Heart right ventricle (tissue), 16 donors: ENCODE measurements at regions not wholly inside any gene's neighbourhood (a gene's known extent, or its start where the extent isn't known, plus 50 kb on each side); places are given as distances from the start of the nearest gene placed in this dataset.

ENCODE experiments used
- ATAC-seq, 8 donors: fragments of 200-7000 bp; cut with Tn5 transposase; one replicate each; pipeline ENCODE4 v1.9.1; 2020; ENCODE audit warnings: mild to moderate bottlenecking in 8 of 8, moderate library complexity in 8 of 8, moderate number of reproducible peaks in 1 of 8
- DNase-seq, 2 donors: peaks; one replicate each; pipeline ENCODE4 v3.0.0-alpha.2; 2020
- H3K27ac ChIP-seq, 10 donors: fragments of 200-600 bp; sonication (generic) in 2 of 10; one replicate each; pipeline versions ENCODE4 v1.5.0 to v1.8.0; 2020 to 2022; ENCODE audit warnings: mild to moderate bottlenecking in 3 of 10
- H3K27me3 ChIP-seq, 7 donors: fragments of 200-600 bp; one replicate each; pipeline ENCODE4 v1.8.0; 2021 to 2022; ENCODE audit warnings: mild to moderate bottlenecking in 2 of 7
- H3K36me3 ChIP-seq, 9 donors: fragments of 200-600 bp; sonication (generic) in 1 of 9; one replicate each; pipeline versions ENCODE4 v1.5.0 to v1.8.0; 2020 to 2022; ENCODE audit warnings: mild to moderate bottlenecking in 2 of 9
- H3K4me1 ChIP-seq, 9 donors: fragments of 200-600 bp; sonication (generic) in 1 of 9; one replicate each; pipeline versions ENCODE4 v1.5.0 to v1.8.0; 2020 to 2022; ENCODE audit warnings: mild to moderate bottlenecking in 4 of 9
- H3K4me3 ChIP-seq, 10 donors: fragments of 200-600 bp; sonication (generic) in 2 of 10; one replicate each; pipeline versions ENCODE4 v1.5.0 to v1.8.0; 2020 to 2022; ENCODE audit warnings: mild to moderate bottlenecking in 7 of 10, moderate library complexity in 2 of 10
- H3K9me3 ChIP-seq, 11 donors: fragments of 200-600 bp in 10 of 11; sonication (generic) in 2 of 11; one replicate each; pipeline versions ENCODE4 v1.5.0 to v1.8.0; 2013 to 2022; ENCODE audit warnings: mild to moderate bottlenecking in 2 of 11, control low read depth in 1 of 11, moderate library complexity in 1 of 11
- WGBS, 2 donors: extraction: QIAGEN DNeasy Blood & Tissue Kit; methylation state at CpG; one replicate each; pipeline ENCODE4 v1.1.7; 2013; ENCODE audit warnings: inconsistent platforms in 1 of 2; 5-methylcytosine and 5-hydroxymethylcytosine counted together
- intact Hi-C, 10 donors: fragments of 100-400 bp; cut with DNase I; formaldehyde crosslinking; loops; one replicate each; pipeline versions ENCODE4 v1.11.1 to v1.14.2; 2022
- TF ChIP-seq, protein P1 (sequence below), 9 donors: fragments of 200-600 bp; sonication (generic) in 2 of 9; IDR thresholded peaks; one replicate each; pipeline versions ENCODE4 v1.5.0 to v1.8.0; 2021 to 2022; ENCODE audit warnings: antibody characterized with exemption in 9 of 9, mild to moderate bottlenecking in 5 of 9, moderate library complexity in 1 of 9
- donor health status: Arrhythmogenic right ventricular cardiomyopathy.
- donor health status: ischemic (EF 13 %, LVEDD 7.1; RV severe dilation, severe dysfunction).
- donor health status: healthy with polysubstance abuse.
- donor health status: DM: no; HTN: yes; CAD: no.
- donor health status: DM: no; HTN: no; CAD: no.
- donor health status: ischemic (EF 25% LVEDD 6.9; RV normal size, moderate dysfunction).
- donor health status: ischemic (EF 25% LVEDD 5.7; RV mildly dilated, moderate dysfunction).
- donor health status: healthy.
- donor health status: DM: yes; HTN: yes; CAD: no.
- donor health status: Ischemic cardiomyopathy.
- donor health status: ischemic (EF 35%, LVEDD 5.7; RV mildly dilated, moderate dysfunction).
- donor health status: nonischemic (EF 11% LVEDD 7.7; RV severe dilation, severe dysfunction).
- donor health status: DM: yes; HTN: yes; CAD: no.
- donor health status: PGD.
- donor health status: ischemic (EF 29% LVEDD 5.4; RV normal size, mild dysfunction).
- donor health status: nonischemic (EF 23%, LVEDD 6.1; RV moderate dilation, normal function).

DNA sequence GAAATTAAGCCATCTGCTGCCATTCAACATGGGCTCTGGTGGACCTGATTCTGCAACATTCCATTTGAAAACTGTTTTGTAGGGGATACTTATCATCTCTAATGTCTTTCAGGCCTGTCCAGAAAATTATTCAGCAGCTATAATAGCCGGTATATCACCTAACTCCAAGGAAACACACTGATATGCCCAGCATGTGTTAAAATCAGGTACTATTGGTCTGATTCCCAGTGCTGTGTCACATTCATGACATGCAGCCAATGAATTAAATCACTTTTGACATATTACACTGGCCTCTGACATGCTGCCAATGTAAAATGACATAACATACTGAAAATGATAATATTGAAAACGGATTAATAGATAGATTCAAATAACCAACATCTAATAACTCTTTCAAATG, 60.5 kb upstream of the IRX5 start:
- ATAC-seq = peak in 6 of 8 donors; percentile 56 to 91 (median 66)
- Histone ChIP-seq H3K36me3 (no peaks in the 10 kb centered on the region), H3K27me3 (no peaks in the 10 kb centered on the region), H3K27ac (peak overlapping the region in 3 of 10 donors; percentile 26 to 44 (median 40)), H3K4me3 (no peak overlapping the region), H3K9me3 (peaks cover 0 to 16% (median 0%) of the 10 kb centered on the region in 11 donors), H3K4me1 (peaks cover 0 to 4% (median 0%) of the 10 kb centered on the region in 9 donors)
- 40 to 45% methylated on average over 2 of the region's 2 CpGs for WGBS, 2 donors
- intact Hi-C loops = no loop called here
- TF ChIP-seq, protein P1, sequence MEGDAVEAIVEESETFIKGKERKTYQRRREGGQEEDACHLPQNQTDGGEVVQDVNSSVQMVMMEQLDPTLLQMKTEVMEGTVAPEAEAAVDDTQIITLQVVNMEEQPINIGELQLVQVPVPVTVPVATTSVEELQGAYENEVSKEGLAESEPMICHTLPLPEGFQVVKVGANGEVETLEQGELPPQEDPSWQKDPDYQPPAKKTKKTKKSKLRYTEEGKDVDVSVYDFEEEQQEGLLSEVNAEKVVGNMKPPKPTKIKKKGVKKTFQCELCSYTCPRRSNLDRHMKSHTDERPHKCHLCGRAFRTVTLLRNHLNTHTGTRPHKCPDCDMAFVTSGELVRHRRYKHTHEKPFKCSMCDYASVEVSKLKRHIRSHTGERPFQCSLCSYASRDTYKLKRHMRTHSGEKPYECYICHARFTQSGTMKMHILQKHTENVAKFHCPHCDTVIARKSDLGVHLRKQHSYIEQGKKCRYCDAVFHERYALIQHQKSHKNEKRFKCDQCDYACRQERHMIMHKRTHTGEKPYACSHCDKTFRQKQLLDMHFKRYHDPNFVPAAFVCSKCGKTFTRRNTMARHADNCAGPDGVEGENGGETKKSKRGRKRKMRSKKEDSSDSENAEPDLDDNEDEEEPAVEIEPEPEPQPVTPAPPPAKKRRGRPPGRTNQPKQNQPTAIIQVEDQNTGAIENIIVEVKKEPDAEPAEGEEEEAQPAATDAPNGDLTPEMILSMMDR (IDR thresholded peaks at IDR 0.05) = no peak
- DNase-seq = no peak

- H3K4me1 ChIP-seq = peaks cover 0 to 12% (median 0%) of the 10 kb centered on the region in 9 donors
- WGBS, 2 donors = 84 to 87% methylated on average over 4 of the region's 4 CpGs
Observed at GRCh38 chr16:54867302-54867832, 63.3 kb upstream of the IRX5 start.

GRCh38 chr16:54862529-54862928, 68.1 kb upstream of the IRX5 start:
- ATAC-seq = peak; percentile 20 to 94 (median 69)
- WGBS, 2 donors = 16 to 25% methylated on average over 9 of the region's 9 CpGs
- peaks cover 0 to 8% (median 0%) of the 10 kb centered on the region in 9 donors for H3K4me1 ChIP-seq
- H3K27ac ChIP-seq = peak overlapping the region in 7 of 10 donors; percentile 28 to 72 (median 56)
- DNase-seq = peak in 1 of 2 donors; percentile 33
- no peaks in the 10 kb centered on the region for H3K27me3 ChIP-seq
- intact Hi-C loops = no loop called here
- H3K4me3 ChIP-seq = peak overlapping the region in 2 of 10 donors; percentile 2 to 15
- peaks cover 0 to 6% (median 0%) of the 10 kb centered on the region in 11 donors for H3K9me3 ChIP-seq
- no peaks in the 10 kb centered on the region for H3K36me3 ChIP-seq
- TF ChIP-seq, protein P1 (IDR thresholded peaks at IDR 0.05) = no peak

More at GRCh38 chr16:54867302-54867832, 63.3 kb upstream of the IRX5 start:
- H3K27me3 ChIP-seq = no peaks in the 10 kb centered on the region
- H3K36me3 ChIP-seq = no peaks in the 10 kb centered on the region
- ATAC-seq (no peak), DNase-seq (no peak)
- no peak overlapping the region for H3K4me3 ChIP-seq
- H3K27ac ChIP-seq = no peak overlapping the region
- intact Hi-C loops = no loop called here
- peaks cover 0 to 16% (median 0%) of the 10 kb centered on the region in 11 donors for H3K9me3 ChIP-seq
- TF ChIP-seq, protein P1 (IDR thresholded peaks at IDR 0.05) = no peak

DNA sequence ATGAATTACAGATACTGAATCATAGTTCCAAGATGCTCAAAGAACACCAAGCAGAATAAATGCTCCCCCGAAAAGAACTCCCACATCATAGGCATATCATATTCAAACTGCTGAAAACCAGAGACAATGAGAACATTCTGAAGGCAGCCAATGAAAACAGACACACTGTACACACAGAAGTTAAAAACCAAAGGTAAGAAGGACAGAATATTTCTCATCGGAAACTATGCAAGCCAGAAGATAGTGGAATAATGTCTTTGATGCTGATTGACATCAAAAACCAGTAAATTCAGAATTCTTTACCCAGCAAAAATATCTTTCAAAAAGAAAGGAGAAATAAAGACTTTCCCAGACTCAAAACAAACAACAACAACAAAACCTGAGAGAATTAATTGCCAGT, 73.8 kb upstream of the IRX5 start:
- Histone ChIP-seq H3K27ac (no peak overlapping the region), H3K36me3 (no peaks in the 10 kb centered on the region), H3K4me1 (no peaks in the 10 kb centered on the region), H3K27me3 (no peaks in the 10 kb centered on the region), H3K4me3 (no peak overlapping the region), H3K9me3 (peaks cover 0 to 13% (median 4%) of the 10 kb centered on the region in 11 donors)
- TF ChIP-seq, protein P1 (IDR thresholded peaks at IDR 0.05) = no peak
- intact Hi-C loops = no loop called here
- WGBS, 2 donors = 92 to 100% methylated on average over 2 of the region's 2 CpGs
- ATAC-seq (no peak), DNase-seq (no peak)
